ENCODE measurements at regions not wholly inside any gene's neighbourhood (a gene's known extent, or its start where the extent isn't known, plus 50 kb on each side); places are given as distances from the start of the nearest gene placed in this dataset.

DNA sequence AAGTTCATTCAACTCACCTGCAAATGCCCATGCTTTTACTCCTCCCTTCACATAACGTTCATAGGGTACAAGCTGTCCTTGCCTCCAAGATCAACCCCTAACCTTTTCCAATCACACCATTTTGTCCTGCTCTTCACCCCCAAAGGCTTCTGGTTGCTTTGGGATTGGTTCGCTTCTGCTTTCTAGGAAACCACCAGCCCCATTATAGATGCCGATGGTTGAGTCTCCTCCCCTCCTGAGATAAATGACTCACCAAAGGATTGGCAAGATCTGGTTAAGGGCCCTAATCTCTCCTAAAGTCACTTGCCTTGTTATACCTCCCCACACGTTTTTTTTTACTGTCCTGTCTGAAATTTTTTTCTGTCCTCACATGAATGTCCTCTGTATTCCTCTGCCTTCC is 311.4 kb downstream of the HACE1 start:
- H3K4me1 ChIP-seq: no peaks in the 10 kb centered on the region
- TF ChIP-seq POLR2A (IDR thresholded peaks at IDR 0.05; ENCODE audit: low read depth) (no peak), EP300 (IDR thresholded peaks at IDR 0.05) (no peak), POLR2AphosphoS5 (IDR thresholded peaks at IDR 0.05) (no peak)
- TF ChIP-seq, protein P1, sequence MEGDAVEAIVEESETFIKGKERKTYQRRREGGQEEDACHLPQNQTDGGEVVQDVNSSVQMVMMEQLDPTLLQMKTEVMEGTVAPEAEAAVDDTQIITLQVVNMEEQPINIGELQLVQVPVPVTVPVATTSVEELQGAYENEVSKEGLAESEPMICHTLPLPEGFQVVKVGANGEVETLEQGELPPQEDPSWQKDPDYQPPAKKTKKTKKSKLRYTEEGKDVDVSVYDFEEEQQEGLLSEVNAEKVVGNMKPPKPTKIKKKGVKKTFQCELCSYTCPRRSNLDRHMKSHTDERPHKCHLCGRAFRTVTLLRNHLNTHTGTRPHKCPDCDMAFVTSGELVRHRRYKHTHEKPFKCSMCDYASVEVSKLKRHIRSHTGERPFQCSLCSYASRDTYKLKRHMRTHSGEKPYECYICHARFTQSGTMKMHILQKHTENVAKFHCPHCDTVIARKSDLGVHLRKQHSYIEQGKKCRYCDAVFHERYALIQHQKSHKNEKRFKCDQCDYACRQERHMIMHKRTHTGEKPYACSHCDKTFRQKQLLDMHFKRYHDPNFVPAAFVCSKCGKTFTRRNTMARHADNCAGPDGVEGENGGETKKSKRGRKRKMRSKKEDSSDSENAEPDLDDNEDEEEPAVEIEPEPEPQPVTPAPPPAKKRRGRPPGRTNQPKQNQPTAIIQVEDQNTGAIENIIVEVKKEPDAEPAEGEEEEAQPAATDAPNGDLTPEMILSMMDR (IDR thresholded peaks at IDR 0.05): no peak
- H3K4me3 ChIP-seq: no peak overlapping the region
- intact Hi-C loops (cut with DNase I): no loop called here
- 77% methylated on average over 4 of the region's 4 CpGs for WGBS
- no peaks in the 10 kb centered on the region for H3K27me3 ChIP-seq
- DNase-seq (ENCODE audit: extremely low spot score): no peak
- no peak overlapping the region for H3K27ac ChIP-seq (replicated peaks in 1 of 4)
- H3K36me3 ChIP-seq: no peaks in the 10 kb centered on the region
- H3K9me3 ChIP-seq: no peaks in the 10 kb centered on the region

DNA sequence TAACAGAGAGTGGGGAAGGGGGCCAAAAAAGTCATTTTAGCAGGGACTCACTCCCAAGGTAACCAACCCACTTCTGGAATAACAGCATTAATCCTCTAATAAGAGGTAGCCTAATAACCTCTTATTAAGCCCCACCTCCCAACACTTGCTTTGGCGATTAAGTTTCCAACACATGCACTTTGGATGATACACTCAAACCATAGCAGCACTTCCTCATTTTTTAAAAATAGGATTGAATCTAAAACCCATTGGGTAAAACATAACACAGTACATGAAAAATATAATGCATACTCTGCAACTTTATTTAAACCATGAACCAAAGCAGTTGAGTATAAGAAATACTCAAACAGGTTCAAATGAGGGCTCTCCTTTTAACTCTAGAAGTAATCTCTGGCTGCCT is 318.3 kb downstream of the HACE1 start:
- no peaks in the 10 kb centered on the region for H3K9me3 ChIP-seq
- no peak overlapping the region for H3K4me3 ChIP-seq
- TF ChIP-seq POLR2A (IDR thresholded peaks at IDR 0.05; ENCODE audit: low read depth) (no peak), EP300 (IDR thresholded peaks at IDR 0.05) (no peak), POLR2AphosphoS5 (IDR thresholded peaks at IDR 0.05) (no peak)
- TF ChIP-seq, protein P1 (IDR thresholded peaks at IDR 0.05): no peak
- intact Hi-C loops (cut with DNase I): no loop called here
- H3K36me3 ChIP-seq: no peaks in the 10 kb centered on the region
- H3K4me1 ChIP-seq: peaks cover 0 to 9% (median 6%) of the 10 kb centered on the region in 4 donors
- no peak for DNase-seq (ENCODE audit: extremely low spot score)
- no peaks in the 10 kb centered on the region for H3K27me3 ChIP-seq
- no peak overlapping the region for H3K27ac ChIP-seq (replicated peaks in 1 of 4)
- WGBS: 67% methylated on average over 1 of the region's 1 CpG

DNA sequence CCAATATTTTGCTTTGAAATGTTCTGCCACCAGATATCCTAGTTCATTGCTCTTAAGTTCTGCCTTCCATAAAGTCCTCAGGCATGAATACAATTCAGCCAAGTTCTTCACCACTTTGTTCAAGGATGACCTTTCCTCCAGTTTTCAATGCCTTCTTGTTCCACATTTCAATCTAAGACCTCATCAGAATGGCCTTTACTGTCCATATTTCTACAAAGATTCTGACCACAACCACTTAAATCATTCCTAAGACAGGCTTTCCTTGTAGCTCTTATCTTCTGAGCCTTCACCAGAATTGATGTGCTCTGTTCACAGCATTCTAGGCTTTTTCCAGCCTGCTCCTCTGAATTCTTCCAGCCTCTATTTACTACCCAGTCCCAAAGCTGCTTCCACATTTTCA is 319.0 kb downstream of the HACE1 start:
- intact Hi-C loops (cut with DNase I): no loop called here

DNA sequence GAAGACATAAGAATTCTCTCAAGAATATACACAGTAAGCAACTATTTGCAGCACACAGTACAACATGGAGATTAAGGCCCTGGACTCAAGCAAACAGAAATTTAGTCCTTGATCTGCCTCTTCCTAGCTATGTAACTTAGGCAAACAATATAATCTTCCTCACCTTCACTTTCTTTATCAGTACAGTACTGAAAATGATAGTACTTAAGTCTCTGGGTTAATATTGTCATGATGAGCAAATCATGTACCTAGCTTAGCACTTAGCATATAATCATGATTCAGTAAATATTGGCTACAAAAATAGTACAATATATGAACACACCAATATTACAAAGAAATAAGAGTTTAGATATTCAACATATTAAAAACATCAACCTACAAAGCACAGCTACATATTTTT is 320.5 kb downstream of the HACE1 start:
- no peaks in the 10 kb centered on the region for H3K27me3 ChIP-seq
- DNase-seq (ENCODE audit: extremely low spot score): no peak
- intact Hi-C loops (cut with DNase I): no loop called here
- no peak overlapping the region for H3K4me3 ChIP-seq
- no peaks in the 10 kb centered on the region for H3K9me3 ChIP-seq
- H3K27ac ChIP-seq (replicated peaks in 1 of 4): no peak overlapping the region
- peaks cover 0 to 9% (median 6%) of the 10 kb centered on the region in 4 donors for H3K4me1 ChIP-seq
- TF ChIP-seq POLR2A (IDR thresholded peaks at IDR 0.05; ENCODE audit: low read depth) (no peak), POLR2AphosphoS5 (IDR thresholded peaks at IDR 0.05) (no peak), EP300 (IDR thresholded peaks at IDR 0.05) (no peak)
- TF ChIP-seq, protein P1 (IDR thresholded peaks at IDR 0.05): no peak
- H3K36me3 ChIP-seq: no peaks in the 10 kb centered on the region

More for the DNA sequence above, 319.0 kb downstream of the HACE1 start:
- no peak for DNase-seq (ENCODE audit: extremely low spot score)
- no peaks in the 10 kb centered on the region for H3K27me3 ChIP-seq
- no peaks in the 10 kb centered on the region for H3K36me3 ChIP-seq
- TF ChIP-seq POLR2A (IDR thresholded peaks at IDR 0.05; ENCODE audit: low read depth) (no peak), EP300 (IDR thresholded peaks at IDR 0.05) (no peak), POLR2AphosphoS5 (IDR thresholded peaks at IDR 0.05) (no peak)
- TF ChIP-seq, protein P1 (IDR thresholded peaks at IDR 0.05): no peak
- no peak overlapping the region for H3K4me3 ChIP-seq
- H3K4me1 ChIP-seq: peaks cover 0 to 9% (median 6%) of the 10 kb centered on the region in 4 donors
- H3K27ac ChIP-seq (replicated peaks in 1 of 4): no peak overlapping the region
- H3K9me3 ChIP-seq: no peaks in the 10 kb centered on the region

DNA sequence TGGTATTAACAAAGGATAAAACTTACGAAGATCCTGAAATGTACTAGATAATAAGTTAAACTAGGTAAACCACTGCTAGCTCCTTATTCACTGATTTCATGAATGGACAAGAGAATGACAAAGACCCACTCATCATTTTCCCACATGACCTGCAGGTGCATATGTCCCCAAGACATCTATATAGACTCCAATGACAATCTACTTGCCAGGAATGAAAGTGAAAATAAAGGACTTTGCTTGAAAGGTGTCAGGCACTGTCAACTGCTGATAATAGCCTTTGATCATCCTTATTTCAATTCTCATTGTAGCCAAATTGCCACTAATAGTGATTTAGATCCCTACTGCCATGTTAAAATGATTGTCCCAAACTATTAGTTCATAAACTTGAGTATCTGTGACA is 321.8 kb downstream of the HACE1 start:
- no peak for TF ChIP-seq POLR2AphosphoS5 (IDR thresholded peaks at IDR 0.05)
- TF ChIP-seq EP300 (IDR thresholded peaks at IDR 0.05): no peak
- no peak for TF ChIP-seq POLR2A (IDR thresholded peaks at IDR 0.05; ENCODE audit: low read depth)
- TF ChIP-seq, protein P1 (IDR thresholded peaks at IDR 0.05): no peak
- H3K4me1 ChIP-seq: peaks cover 0 to 22% (median 14%) of the 10 kb centered on the region in 4 donors
- WGBS: 92% methylated on average over 1 of the region's 1 CpG
- intact Hi-C loops (cut with DNase I): no loop called here
- H3K4me3 ChIP-seq: no peak overlapping the region
- H3K9me3 ChIP-seq: no peaks in the 10 kb centered on the region
- H3K27ac ChIP-seq (replicated peaks in 1 of 4): no peak overlapping the region
- no peaks in the 10 kb centered on the region for H3K27me3 ChIP-seq
- H3K36me3 ChIP-seq: no peaks in the 10 kb centered on the region
- no peak for DNase-seq (ENCODE audit: extremely low spot score)

Measured in esophagus muscularis mucosa (tissue), 4 donors.